ENCODE measurements at regions not wholly inside any gene's neighbourhood (a gene's known extent, or its start where the extent isn't known, plus 50 kb on each side); places are given as distances from the start of the nearest gene placed in this dataset.
"Not testable (repeated sequence)": the region's sequence is repeated elsewhere in the genome, so short reads cannot be mapped to it uniquely, and the experiment has no call there.

DNA sequence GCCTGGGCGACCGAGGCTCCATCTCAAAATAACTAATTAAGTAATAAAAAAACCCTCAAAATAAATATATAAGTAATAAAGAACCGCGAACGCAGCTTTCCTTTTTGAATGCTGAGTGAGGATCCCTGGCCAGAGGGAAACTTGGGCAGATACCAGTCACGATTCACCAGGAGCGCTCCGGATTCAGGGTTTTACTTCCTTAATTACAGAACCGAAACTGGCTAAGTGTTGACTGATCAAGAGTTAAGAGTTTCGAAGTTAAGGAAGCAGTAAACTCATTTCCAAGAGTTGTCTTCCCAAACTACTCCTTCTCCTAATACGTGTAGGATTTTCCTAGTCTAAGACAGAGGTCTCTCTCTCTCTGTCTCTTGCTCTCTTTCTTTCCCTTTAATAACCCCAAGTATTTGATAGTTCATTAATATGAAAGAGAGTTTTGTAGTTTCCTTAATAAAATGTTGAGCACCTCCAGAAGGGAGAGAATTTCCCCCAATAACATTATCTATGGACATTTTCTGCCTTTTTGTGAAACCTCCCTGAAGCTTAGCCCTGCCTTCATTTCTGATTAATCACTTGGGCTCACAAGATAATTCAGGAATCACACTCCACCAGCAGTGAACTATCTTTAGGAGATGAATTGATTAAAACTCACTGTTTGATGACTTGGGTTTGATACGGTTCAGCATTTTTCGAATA is 61.4 kb upstream of the ZNF217 start:
- no peak for TF ChIP-seq CTCF (IDR thresholded peaks at IDR 0.05; ENCODE audit: borderline replicate concordance, control extremely low read depth, extremely low read depth, insufficient read depth, missing control alignments)
- DNase-seq (ENCODE audit: low spot score), result no peak
- in situ Hi-C loops (cut with MboI; ENCODE audit: low sequenced_read_pairs, unreplicated experiment), result no loop called here

DNA sequence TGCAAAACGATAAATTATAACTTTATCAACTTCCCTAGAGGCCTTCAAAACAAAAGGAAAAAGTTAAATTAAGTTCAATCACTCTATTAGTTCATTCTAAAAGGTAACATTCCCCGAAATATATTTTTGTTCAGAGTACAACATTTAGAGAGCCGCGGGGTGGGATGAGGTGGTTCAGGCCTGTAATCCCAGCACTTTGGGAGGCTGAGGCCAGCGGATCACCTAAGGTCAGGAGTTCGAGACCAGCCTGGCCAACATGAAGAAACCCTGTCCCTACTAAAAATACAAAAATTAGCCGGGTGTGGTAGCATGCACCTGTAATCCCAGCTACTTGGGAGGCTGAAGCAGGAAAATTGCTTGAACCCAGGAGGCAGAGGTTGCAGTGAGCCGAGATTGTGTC is 60.9 kb upstream of the ZNF217 start:
- not testable (repeated sequence) for DNase-seq (ENCODE audit: low spot score)

DNA sequence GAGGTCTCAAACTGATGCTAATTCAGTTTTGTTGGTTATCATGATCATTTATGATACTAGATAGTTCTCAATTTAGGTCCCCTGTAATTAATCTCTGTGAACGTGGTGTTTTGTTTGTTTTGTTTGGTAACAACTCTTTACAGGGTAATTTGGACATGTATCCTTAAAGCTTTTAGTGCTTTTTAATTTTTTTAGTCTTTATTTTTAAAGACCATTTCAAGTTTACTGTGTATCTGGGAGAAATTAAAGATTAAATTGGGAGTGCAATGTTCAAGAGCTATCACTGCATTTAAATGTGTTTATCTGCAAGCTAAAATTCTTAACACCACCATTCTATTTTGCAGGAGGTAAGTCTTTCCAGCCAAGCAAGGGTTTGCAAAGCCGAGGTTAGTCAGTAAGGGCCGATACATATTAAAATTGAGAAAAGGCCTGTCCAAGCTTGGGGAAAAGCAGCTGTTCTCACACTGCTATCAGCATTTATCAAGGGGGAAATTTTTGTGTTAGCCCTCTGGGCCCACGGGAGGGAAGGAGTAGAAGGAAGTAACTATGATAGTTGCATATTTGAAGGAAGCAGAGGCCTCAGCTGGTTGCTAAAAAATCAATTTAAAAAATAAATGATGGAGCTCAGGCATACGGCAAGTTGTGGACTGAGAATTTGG is 59.3 kb upstream of the ZNF217 start:
- in situ Hi-C loops (cut with MboI; ENCODE audit: low sequenced_read_pairs, unreplicated experiment), result no loop called here
- no peak for DNase-seq (ENCODE audit: low spot score)
- no peak for TF ChIP-seq CTCF (IDR thresholded peaks at IDR 0.05; ENCODE audit: borderline replicate concordance, control extremely low read depth, extremely low read depth, insufficient read depth, missing control alignments)

More for the DNA sequence above, 60.9 kb upstream of the ZNF217 start:
- in situ Hi-C loops (cut with MboI; ENCODE audit: low sequenced_read_pairs, unreplicated experiment), result not testable (repeated sequence)

DNA sequence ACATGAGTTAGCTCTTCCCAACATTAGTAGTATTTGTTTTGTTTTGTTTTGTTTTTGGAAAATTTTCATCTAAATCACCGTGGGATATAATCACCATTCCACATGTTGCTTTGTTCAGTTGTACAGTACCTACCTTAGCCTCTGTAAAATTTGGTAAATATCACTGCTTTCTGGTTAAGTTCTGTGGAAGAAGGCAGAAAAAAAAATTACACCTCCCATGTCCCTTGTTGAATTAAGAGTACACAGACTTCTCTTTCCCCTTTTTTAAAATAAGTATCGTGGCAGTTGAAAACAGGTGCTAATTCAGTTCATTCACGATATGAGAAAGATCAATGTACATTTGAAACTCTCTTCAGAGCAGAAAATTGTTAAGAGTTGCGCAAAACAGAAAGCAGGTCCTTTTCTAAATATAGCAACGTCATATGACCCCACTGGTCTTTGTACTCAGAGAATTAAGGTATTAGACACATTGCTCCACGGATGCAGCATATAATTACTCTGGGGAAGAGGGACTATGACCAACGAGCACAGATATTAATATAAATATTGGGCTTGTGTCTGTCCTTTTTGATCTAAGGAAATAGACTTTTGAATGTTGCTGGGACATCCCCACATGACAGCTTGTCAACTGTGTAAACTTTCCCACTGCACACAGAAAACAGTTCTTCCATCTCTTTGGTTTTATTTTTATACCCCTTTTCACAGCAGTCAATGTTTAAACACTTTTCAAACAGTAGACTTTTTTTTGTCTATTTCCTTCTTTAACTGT is 58.6 kb upstream of the ZNF217 start:
- in situ Hi-C loops (cut with MboI; ENCODE audit: low sequenced_read_pairs, unreplicated experiment), result no loop called here
- peak; percentile 74 for DNase-seq (ENCODE audit: low spot score)
- TF ChIP-seq CTCF (IDR thresholded peaks at IDR 0.05; ENCODE audit: borderline replicate concordance, control extremely low read depth, extremely low read depth, insufficient read depth, missing control alignments), result no peak

DNA sequence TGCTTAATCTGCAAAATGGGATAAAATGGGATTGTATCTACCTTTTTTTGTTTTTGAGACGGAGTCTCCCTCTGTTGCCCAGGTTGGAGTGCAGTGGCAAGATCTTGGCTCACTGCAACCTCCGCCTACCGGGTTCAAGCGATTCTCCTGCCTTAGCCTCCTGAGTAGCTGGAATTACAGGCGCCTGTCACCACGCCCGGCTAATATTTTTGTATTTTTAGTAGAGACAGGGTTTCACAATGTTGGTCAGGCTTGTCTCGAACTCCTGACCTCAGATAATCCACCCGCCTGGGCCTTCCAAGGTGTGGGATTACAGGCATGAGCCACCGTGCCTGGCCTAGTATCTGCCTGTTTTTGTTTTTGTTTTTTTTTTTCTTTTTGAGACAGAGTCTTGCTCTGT is 55.9 kb upstream of the ZNF217 start:
- in situ Hi-C loops (cut with MboI; ENCODE audit: low sequenced_read_pairs, unreplicated experiment), result not testable (repeated sequence)

DNA sequence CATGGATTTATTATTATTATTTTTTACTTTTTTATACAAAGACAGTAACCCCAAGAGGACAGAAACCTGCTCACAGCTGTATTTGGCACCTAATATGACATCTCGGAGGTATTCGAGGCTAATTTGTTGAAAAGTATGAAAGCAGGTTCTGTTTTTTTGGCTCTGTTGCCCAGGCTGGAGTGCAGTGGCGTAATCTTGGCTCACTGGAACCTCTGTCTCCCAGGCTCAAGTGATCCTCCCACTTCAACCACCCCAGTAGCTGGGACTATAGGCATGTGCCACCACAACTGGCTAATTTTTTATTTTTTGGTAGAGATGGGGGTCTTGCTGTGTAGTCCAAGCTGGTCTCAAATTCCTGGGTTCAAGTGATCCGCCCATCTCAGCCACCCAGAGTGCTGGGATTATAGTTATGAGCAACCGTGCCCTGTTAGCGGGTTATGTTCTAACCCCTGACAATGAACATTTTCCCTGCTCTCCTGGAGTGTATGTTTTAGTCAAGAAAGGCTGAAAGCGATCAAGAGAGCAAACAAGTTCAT is 53.7 kb upstream of the ZNF217 start:
- no peak for TF ChIP-seq CTCF (IDR thresholded peaks at IDR 0.05; ENCODE audit: borderline replicate concordance, control extremely low read depth, extremely low read depth, insufficient read depth, missing control alignments)
- in situ Hi-C loops (cut with MboI; ENCODE audit: low sequenced_read_pairs, unreplicated experiment), result no loop called here
- no peak for DNase-seq (ENCODE audit: low spot score)

More for the DNA sequence above, 55.9 kb upstream of the ZNF217 start:
- DNase-seq (ENCODE audit: low spot score), result not testable (repeated sequence)

DNA sequence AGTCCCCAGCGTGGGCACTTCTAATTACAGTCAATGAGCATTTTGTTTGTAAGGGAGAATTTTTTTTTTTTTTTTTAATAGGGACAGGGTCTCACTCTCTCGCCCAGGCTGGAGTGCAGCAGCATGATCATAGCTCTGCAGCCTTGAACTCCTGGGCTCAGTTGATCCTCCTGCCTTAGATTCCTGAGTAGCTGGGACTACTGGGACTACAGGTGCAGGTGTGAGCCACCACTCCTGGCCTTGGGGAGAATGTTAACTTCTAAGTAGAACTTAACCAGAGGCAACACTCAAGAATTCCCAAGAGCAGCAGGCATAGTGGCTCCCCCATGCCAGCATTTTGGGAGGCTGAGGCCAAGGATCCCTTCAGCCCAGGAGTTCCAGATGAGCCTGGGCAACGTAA is 52.9 kb upstream of the ZNF217 start:
- DNase-seq (ENCODE audit: low spot score), result no peak
- no peak for TF ChIP-seq CTCF (IDR thresholded peaks at IDR 0.05; ENCODE audit: borderline replicate concordance, control extremely low read depth, extremely low read depth, insufficient read depth, missing control alignments)
- in situ Hi-C loops (cut with MboI; ENCODE audit: low sequenced_read_pairs, unreplicated experiment), result no loop called here
